NCI-H2081 (cell line): ENCODE measurements at regions not wholly inside any gene's neighbourhood (a gene's known extent, or its start where the extent isn't known, plus 50 kb on each side); places are given as distances from the start of the nearest gene placed in this dataset.
"Not testable (repeated sequence)": the region's sequence is repeated elsewhere in the genome, so short reads cannot be mapped to it uniquely, and the experiment has no call there.

ENCODE experiments used
- DNase-seq, 2 experiments: peaks; one replicate each; lab custom pipeline; 2025; lab: John Stamatoyannopoulos, UW

DNA sequence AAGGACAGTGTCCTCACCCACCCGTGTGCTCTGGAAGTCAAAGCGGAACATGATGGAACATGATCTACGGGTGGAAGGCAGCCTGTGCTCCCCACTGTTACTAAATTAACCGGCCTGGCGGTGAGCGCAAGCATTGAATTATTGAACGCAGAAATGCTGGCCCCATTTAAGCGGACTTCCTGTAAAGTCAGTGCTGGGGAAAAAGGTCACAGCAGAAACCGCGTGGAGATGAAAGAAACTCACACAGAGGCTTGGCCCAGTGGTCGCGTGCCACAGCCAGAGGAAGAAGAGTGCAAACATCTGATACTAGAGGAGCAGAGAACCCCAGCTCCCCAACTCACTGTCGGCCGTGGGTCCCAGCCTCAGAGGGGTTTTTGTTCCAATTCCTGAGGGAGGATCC, 321.2 kb downstream of the ADGRD1 start:
- DNase-seq, result no peak

DNA sequence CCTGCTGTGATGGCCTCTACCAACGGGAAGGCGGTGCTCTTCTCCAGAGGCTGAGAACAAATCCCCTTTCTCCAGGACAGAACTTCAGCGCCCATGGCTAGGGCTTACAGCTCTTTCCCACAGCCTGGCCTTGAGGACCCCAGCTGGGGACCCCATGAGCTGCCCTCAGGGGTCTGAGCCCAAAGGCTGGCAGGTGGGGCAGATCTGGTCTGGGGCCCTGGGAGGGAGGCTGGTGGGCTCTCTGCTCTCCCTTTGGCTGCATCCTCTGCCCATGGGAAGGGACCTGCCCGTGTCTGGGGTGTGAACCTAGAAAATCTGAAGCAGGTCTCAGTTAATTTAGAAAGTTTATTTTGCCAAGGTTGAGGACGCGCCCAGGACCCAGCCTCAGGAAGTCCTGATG, 322.1 kb downstream of the ADGRD1 start:
- no peak for DNase-seq

DNA sequence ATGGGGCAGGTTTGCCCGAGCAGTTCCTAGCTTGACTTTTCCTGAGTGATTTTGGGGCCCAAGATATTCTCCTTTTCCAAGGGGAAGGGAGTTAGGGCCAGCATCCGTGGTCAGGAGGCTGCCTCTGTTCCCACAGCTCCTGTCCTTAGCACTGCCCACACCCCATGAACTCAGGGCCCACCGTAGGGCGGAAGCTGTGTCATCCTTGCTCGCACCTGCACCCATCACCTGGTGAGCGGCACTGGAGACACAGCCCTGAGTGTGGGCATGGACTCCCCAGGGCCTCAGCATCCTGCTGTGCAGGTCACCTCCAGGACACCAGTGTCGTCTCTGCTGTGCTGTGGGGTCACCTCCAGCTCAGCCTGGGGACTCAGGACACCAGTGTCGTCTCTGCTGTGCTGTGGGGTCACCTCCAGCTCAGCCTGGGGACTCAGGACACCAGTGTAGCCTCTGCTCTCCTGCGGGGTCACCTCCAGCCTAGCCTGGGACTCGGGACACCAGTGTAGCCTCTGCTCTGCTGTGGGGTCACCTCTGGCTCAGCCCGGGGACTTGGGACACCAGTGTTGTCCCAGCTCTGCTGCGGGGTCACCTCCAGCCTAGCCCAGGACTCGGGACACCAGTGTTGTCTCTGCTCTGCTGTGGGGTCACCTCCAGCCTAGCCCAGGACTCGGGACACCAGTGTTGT, 322.9 kb downstream of the ADGRD1 start:
- no peak for DNase-seq

DNA sequence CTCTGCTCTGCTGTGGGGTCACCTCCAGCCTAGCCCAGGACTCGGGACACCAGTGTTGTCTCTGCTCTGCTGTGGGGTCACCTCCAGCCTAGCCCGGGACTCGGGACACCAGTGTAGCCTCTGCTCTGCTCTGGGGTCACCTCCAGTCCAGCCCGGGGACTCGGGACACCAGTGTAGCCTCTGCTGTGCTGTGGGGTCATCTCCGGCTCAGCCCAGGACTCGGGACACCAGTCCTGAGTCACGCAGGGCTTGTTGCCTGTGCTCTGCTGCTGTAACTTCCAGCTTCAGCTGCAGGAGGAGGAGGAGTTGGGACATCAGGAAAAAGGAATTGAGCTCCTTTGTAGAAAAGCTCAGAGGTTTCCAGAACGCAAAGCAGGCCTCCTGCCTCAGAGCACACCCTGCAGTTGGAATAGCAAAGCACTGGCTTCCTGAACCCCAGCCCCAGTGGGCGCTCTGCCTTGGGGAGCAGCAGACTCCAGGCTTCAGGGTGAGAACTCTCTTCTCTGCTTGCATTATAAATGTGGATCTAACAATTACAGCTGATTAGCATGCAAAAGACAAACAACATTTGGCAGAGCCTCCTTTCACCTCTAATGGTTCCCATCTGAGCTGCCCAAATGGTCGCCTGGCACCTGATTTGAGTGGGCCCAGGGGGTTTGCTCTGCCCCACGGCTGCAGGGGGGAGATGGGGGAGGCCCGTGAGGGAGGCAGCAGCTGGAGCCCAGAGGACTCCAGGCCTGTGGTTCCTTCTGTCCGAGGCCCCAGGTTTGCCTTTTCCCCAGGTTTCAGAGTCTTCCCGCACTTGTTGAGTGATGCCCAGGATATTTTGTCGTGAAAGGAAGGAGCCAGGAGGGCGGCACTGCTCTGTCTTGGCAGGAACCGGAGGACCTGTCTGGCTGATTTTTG, 323.7 kb downstream of the ADGRD1 start:
- DNase-seq, result not testable (repeated sequence)

DNA sequence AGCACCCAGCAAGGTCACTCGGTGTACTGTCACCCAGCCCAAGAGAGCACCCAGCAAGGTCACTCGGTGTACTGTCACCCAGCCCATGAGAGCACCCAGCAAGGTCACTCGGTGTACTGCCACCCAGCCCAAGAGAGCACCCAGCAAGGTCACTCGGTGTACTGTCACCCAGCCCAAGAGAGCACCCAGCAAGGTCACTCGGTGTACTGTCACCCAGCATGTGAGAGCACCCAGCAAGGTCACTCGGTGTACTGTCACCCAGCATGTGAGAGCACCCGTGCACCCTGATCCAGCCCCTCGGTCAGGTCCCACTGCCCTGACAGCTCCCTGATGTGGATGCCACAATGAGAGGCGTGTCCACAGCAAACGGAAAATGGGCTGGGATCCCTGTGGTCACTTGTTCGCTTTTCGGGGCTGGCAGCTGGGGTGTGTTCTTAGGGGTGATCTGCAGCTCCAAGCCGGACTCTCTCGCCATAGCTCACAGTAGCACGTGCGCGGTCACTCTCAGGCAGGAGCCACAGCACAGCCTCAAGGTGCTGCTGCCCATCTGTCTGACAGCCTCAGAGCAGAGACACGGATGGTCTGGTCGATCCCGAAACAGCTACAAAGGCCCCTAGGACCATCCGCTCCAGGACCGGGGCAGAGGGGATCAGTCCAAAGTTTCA, 324.9 kb downstream of the ADGRD1 start:
- DNase-seq, result not testable (repeated sequence)

DNA sequence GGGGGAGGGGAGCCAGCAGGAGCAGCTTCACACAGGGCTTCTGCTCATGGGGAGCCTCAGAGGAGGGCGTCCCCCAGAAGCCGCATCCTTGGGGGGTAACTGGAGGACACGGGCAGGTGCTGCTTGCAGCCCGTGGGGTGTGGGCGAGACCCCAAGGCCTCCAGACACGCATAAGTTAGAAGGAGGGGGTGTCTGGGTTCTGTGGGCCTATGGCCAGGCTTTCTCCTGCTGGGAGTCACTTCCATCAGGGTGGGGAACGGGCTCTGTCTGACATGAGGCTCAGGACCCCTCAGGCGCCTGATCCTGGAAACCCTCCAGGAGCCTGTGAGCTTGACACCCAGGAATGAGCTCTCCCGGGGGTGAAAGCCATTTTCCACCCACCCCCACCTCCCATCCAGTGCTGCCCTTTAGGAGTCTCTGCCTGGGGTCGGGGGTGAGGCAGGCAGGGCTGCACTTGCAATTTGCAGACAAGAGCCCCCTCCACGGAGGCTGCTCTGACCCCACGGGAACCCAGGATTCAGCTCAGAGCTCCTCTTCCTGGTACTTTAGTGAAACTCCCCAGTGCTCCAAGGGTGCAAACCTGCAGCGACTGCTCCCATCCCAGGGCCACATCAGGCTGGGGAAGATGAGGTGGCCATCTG, 325.7 kb downstream of the ADGRD1 start:
- no peak for DNase-seq

DNA sequence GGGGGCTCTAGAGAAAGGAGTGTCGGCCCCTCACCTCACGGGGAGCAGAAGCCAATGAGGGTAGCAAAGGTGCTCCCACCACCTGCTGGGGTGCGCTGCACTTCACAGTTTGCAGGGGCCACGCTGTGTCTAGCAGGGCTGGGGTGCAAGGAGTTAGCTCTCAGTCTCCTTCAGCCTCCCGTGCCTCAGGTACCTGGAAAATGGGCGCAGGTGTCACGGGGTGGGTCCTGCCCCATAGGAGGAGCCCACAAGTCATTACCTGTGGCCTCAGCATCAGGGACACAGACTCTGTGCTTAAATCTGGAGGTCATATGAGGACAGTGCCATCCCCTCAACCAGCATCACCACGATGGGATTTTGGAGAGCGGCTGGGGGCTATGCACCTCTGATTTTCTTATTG, 326.7 kb downstream of the ADGRD1 start:
- DNase-seq, result no peak

DNA sequence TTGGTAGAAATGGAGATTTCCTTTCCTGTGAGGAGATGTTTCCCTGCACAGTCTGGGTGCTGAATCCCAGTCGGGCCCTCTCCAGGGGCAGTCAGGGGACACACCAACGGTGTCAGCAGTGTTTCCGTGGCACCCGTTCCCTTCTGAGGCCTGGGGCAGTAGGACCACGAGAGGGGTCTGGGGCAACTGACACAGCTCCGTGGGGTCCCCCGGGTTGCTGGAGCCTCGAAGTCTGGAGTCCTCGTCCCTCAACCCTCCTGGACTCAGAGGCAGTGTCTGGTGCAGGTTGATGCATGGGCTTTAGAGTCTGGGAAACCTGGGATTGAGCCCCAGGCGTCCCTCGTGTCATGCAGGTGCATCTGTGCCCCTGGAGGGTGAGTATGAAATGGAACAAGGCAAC, 327.3 kb downstream of the ADGRD1 start:
- DNase-seq, result no peak

DNA sequence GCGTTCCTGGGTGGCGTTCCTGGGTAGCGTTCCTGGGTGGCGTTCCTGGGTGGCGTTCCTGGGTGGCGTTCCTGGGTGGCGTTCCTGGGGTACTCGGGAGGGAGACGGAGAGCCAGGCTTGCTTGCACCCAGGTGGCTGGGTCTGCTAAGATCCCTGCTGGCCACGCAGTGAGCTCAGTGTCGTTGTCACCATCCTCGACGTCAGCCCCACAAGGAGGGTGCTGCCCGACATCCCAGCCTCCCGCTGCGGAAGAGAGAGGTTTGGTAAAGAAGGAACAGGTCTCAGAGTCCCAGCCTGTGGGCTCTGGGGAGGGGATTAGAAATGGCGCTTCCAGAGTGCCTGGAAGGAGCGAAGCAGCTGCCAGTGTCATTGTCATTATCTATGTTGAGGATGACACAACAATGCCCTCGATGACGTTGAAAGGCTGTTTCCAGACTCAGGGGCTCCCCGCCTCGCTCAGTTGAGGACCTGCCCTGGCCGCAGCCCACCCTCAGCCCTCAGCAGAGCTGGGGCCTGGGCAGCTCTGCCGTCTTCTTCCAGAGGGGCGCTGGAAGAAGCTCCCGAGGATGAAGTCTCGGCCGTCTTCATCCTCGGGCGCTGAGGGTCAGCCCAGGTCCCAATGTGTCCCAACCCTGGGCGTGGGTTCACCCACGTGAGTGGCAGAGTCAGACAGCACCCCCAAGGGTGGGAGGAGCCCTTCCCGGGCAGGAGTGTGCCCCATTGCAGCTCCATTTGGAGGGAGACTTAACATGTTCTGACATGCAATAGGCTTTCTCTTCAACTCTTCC, 328.8 kb downstream of the ADGRD1 start:
- DNase-seq, result no peak

DNA sequence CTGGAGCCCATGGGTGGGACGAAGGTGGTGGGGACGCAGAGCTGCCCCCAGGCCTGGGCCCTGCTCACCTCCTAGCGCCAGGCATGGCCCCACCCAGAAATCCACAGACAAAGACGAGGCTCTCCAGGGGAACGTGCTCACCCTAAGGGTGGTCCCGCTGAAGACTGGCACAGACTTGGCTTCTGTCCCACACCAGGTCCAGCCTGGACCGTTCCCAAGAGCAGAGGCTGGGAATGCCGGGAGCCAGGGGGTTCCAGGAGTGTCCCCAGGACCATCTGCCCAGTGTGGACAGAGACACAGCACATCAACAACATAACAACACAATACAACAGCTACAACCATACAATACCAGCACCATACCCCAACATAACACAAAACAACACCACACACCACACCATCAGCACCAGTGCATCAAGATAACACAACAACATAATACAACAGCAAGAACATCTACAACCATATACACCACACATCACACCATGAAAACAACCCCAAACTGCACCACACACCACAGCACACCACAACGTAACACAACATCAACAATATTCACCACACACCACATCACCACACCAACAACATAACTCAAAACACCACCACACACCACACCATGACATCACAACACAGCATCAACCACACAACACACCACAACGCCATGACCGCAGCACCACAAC, 329.6 kb downstream of the ADGRD1 start:
- no peak for DNase-seq

DNA sequence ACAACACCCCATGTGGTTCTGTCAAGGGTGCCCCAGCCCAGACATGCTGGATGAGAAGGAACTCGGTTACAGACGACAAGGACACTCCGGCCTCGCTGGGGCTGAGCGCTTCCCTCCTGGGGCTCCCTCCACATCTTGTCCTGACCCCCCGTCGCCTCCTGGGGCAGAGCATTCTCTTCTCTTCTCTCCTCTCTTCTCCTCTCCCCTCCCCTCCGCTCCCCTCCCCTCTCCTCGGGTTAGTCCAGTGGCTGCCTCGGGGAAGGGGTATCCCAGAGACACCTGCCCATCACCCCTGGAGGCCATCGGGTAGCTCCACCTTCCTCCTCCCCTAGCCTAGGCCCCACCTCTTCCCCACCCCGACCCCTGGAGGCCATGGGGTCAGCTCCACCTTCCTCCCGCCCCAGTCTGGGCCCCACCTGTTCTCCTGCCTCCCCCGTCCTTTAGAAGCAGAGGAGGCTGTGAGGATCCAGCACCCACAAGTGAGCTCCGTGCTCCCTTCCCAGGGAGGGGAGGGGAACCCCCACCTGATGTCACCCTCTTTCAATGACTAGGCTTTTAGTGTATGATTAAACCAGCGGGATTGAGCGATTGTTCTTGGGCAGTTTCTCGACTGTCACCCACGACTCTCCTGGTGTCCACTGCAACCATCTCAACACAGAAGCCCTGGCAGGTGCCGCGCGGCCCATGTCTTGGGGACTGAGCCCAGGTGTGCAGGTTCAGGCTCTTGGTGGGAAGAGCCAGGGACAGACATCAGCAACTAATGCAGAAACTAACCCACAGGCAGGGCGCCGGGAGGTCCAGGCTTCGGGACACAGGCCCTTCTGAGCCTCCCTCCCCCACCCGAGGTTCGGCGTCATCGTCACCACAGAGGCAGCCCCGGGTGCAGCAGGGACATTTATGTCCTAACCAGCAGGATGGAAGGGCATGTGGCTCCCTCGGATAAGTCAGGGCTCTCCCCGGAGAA, 330.4 kb downstream of the ADGRD1 start:
- not testable (repeated sequence) for DNase-seq

DNA sequence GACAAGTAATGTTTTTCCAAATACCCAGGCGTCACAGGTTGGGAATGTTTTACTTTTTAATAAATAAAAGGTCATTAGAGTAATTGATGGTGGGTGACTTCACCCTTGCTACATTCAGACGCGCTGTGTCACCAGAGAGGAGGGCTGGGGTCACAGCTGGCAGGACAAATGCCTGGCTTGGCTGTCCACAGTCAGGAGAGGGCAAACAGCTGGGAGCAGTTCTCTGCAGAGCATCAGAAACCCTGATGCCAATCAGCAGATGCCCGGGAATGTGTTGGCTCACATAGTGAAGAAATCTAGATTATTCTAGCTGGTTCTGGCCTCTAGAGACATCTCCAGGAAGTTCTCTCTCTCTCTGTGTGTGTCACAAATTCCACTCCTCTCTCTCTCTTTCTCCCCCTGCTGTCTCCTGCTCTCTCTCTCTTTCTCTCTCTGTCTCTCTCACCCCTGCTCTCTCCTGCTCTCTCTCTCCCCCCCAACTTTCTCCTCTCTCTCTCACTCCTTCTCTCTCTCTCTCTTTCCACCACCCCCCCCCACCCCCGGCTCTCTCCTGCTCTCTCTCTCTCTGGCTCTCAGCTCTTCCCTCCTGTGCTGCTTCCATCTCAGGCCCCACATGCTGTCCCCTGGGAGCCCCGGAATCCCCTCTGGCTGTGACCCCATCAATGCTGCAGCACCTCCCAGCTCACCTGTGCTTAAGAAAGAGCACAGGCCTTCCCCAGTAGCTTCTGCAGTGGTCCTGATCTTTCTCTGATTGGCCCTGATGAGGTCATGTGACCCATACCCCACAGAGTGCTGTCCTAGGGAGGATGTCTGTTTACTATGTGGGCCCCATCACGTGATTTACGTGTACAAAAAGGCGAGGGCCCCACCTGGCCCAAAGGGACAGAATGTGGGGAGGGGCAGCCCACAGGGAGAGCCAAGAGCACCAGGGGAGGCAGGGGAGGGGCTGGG, 331.5 kb downstream of the ADGRD1 start:
- not testable (repeated sequence) for DNase-seq

DNA sequence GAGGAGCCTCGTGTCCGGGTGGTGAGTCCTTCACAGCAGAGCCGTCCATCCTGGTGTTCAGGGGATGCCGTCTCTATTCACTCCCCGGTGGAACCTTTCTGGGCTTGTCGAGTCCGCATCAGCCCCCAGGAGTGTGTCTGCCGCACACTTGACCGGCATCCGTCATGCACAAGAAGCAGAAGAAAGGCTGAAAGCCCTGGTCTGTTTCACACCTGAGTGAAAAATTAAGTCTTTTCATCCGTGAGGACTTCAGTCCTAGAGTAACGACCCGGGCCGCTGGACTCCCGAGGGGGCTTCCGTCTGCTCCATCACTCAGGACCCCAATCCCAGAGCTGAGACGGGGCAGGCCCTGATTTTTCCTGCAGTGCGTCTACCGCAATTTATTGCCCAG, 332.2 kb downstream of the ADGRD1 start:
- DNase-seq, result not testable (repeated sequence)

DNA sequence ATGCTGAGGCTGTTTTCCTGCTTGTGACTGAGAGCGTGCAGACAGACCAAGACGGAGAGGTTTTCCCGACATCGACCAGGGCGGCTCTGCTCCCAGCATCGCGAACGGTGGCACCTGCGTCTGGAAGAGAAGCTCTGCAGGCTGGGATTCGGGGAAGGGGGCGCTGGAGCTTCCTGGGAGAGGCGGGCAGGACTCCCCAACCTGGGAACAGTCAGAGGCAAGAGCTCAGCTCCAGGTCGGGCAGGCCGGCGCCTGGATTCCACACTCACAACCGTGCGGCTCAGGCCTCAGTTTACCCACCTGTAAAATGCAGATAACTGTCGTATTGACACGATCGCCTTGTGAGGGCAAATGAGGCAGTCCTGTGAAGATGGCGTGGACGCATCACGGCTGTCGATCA, 332.6 kb downstream of the ADGRD1 start:
- DNase-seq, result not testable (repeated sequence)

DNA sequence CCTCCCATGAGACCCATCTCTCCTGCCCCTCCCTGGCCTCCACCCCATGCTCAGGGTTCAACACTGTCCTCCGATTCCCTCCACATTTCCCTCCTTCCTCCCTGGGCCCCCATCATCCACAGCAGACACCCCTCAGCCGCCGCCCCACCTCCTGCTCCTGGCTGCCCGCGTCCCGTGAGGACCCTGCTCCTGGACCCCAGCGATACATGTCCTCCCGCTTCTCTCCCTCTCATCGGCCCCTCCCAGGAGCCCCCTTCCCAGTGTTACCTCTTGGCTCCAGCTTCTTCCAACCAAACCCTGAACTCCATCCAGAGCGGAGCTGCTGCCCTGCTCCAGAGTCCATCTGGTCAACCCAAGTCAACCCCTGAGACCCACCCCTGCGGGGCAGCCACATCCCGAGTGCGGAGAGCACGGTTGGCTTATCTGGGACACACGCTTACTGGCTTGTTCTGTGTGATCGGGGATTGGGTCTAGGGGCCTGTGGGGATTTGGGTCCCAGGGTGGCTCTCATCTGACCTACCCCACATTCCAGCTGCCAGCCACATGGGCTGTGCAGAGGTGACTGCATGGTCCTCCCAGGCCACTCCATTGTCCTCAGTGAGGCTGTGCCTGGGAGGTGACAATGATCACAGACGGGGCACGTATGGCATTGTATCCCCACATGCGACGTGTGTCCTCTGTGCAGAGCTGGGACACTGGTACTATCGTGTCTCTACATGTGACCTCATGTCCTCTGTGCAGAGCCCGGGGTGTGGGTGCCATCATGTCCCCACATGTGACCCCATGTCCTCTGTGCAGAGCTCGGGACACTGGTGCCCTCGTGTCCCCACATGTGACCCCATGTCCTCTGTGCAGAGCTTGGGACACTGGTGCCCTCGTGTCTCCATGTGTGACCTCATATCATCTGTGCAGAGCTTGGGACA, 333.6 kb downstream of the ADGRD1 start:
- no peak for DNase-seq

DNA sequence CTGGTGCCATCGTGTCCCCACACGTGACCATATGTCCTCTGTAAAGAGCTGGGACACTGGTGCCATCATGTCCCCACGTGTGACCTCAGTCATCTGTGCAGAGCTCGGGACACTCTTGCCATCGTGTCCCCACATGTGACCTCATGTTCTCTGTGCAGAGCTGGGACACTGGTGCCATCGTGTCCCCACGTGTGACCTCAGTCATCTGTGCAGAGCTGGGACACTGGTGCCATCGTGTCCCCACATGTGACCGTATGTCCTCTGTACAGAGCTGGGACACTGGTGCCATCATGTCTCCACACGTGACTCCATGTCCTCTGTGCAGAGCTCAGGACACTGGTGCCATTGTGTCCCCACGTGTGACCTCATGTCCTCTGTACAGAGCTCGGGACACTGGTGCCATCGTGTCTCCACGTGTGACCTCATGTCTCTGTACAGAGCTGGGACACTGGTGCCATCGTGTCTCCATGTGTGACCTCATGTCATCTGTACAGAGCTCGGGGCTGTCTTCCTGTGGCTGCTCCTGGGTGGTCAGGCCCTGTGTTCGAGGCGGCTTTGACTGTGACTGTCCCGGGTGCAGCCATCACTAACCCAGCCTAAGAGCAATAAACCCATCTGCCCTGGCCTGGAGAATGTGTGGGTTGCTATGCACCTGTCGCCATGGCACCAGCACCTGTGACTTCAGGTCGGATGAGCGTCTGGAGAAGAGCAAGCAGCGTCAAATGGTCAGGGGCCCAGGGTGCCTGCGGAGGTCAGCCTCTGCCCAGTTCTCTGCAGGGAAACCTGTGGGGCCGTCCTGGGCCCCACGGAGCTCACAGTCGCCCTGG, 334.4 kb downstream of the ADGRD1 start:
- DNase-seq, result no peak
